Amniotic epithelial cell (primary cell): ENCODE measurements at regions not wholly inside any gene's neighbourhood (a gene's known extent, or its start where the extent isn't known, plus 50 kb on each side); places are given as distances from the start of the nearest gene placed in this dataset.
A peak's percentile ranks its signal among the peaks of the same experiment; 100 is the strongest.

ENCODE experiments used
- DNase-seq: peaks from one replicate; pipeline ENCODE4 v3.0.0-alpha.2; 2010; ENCODE audit warnings: low read depth

- no peak for DNase-seq
These were observed 91.7 kb upstream of the MAP3K4 start for GRCh38 chr6:160899671-160900430.

DNA sequence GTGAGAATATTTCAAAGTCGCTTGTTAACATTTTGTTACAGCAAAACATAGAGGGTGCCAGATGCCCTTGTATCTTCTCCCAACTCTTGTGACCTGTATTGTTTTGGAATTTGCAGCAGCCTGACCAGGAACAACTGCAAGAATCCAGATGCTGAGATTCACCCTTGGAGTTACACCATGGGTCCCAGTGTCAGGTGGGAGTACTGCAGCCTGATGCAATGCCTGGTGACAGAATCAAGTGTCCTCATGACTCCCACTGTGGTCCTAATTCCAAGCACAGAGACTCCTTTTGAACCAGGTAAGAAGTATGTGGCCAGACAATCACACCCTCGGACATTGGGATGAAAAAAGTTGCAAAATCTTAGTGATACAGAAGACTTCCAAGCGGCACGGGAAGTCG is 79.6 kb upstream of the MAP3K4 start:
- DNase-seq = no peak

DNA sequence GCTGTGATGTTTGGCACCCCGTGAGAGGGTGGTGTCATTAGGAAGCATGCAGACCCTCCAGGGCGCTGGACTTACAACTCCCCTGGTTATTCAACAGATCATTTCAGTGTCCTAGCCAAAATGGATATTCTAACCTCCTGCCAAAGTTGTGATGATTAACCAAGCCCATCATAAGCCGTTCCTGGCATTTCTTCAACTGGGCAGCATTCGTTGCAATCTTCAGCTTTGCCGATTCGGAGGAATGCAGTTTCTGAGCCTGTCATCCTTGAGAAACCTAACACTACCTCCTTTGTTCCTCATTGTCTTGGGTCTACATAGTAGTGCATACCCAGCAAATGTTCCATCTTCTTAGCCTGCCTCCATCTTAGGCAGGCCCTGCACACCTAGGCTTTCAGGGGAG is 79.2 kb upstream of the MAP3K4 start:
- DNase-seq = no peak

DNA sequence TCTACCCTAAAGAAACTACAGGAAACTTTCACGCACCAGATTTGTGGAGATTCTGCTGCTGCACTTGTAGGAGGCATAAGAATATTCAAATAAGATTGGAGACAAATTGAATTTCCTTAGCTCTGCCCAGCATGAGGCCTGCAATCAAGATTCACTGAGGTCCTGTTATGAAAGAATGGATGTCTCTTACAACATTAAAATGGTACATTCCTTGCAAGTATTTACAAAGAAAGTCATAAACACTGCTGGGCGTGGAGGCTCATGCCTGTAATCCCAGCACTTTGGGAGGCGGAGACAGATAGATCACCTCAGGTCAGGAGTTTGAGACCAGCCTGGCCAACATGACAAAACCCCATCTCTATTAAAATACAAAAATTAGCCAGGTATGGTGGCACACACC is 74.0 kb upstream of the MAP3K4 start:
- peak; percentile 67 for DNase-seq

DNA sequence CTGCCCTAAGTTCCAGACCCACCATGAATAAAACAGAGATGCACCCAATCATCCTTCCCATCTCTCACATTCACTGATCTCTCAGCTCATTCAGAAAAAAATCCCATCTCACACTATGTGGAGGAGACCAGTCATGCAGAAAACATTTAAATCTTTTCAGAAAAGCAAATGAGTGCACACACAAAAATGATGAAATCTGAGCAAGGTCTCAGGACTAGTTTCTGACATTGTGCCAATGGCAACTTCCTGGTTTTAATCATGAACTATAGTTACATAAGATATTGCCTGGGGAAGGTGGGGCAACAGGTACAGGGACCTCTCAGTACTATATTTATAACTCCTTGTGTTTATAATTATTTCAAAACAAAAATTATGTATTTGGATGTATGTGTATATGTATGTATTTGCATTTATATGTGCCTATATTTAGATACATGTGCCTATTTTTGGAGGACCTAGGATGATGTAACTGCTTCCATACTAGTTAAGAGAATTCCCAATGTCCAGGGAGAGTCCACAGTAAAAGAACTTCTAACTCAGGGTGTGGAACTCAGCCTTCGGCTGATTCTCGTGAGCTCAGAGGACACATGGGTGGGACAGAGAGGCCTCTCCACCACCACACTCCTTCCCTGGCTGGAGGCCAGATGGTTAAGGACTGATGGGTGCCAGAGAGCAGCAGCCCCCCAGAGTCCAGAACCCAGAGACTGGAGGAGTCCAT is 71.7 kb upstream of the MAP3K4 start:
- DNase-seq = peak; percentile 81

- DNase-seq = no peak
These were observed 70.5 kb upstream of the MAP3K4 start for GRCh38 chr6:160921095-160921494.

DNA sequence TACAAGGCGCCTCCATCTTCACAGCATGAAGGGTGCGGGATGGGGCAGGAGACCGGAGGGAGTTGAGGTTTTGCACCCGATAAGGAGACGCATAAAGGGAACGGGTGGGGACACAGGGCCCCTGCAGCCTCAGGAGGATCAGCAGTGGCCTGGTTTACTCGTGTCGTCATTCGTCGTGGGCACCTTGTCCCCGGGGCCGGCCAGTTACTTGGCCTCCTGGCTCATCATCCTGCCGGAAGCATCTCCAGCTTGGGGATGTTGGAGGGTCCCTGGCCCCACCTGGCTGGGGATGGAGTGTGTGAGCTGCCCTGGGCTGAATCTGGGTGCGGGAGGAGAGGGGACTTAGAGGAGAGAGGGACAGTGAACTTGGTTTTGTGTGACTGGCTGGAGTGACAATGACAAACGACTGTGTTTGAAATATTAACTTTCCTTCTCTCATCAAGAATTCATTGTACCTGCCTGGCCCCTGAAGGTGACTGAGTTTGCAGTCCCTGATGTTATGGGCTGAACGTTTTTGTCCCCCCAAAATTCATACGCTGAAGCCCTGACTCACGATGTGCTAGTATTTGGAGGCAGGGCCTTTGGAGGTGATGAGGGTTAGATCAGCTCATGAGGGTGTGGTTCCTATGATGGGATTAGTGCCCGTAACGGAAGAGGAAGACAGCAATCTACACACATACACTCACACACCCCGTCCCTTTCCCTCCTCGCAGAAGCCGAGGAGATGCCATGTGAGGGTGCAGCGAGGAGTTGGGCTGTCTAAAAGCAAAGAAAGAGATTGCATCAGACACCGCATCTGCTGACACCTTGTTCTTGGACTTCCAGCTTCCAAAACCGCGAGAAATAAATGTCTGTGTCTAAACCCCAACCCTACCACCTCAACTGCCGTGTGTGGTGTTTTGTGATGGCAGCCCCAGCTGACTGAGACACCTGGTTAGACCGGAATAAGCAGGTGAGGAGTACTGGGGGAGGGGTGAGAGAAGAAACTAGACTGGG is 65.0 kb upstream of the MAP3K4 start:
- no peak for DNase-seq

DNA sequence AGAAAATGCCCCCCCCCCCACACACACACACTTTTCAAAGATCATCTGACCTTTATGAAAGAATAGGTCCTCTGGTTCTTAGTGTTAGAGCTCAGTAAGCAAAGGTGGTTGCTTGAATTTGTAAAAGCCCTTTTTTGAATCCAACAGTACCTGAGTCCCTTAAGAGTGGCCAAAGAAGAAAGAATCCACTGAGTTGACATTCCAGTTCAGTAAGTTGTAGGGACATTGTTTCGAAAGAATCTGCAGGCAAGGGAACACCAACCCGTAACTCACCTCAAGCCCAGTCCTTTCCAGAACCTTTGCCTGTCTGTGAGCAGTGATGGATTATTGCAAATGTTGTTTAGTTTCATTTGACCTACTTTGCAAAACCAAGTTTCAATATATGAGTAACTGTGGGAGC is 64.2 kb upstream of the MAP3K4 start:
- DNase-seq = no peak

- no peak for DNase-seq
These were observed 62.2 kb upstream of the MAP3K4 start for GRCh38 chr6:160929361-160929760.

DNA sequence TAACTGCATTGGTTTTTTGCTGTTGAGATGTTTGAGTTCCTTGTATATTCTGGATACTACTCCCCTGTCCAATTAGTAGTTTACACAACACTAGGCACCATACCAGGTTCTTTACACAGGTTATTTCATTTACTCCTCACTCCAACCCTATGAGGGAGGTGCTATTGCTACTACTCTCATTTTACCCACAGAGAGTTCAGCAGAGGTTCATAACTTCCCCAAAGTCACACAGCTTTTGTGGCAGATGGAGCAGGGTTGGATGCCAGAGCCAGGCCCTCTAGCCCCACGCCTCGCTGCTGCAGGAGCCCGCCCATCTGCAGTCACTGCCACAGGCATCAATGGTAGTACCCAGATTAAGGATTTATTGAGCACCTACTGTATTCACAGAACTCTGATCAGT is 61.7 kb upstream of the MAP3K4 start:
- DNase-seq = no peak

DNA sequence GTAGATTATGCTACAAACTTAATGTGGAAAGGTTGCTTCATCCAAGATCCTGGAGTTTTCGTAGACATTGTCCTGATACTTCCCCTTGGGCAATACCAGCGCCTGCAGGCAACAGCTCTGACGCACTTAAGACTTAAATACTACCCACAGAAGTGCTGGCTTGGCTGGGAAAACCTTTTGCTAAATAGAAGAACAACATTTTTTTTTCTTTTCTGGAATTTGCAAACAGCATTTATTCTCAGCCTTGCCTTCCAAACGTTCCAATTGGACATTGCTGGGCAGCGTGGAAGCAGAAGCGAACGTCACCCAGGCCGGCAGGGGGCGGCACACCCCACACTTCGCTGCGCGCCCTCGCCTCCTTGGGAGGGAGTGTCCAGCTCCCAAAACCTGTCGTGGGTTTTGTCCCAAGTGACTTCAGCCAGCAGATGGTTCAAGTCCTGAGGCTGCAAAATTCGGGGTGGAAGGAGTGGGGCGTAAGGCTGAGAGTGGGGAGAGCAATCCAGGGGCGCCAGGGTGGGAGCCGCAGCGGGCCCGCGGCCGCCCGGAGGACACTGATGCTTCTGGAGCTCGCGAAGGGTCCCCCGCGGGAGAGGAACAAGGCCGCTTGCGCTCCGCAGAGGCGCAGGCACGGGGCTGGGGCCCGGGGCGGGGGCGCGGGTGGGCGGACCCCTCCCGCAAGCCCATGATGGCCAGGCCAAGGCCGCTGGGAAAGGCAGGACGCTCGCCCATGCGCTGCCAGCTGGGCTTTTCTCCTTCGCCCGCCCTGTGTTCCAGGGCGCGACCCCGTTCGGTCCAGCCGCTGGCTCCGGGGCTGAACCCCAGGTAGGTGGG is 60.8 kb upstream of the MAP3K4 start:
- peak; percentile 97 for DNase-seq

DNA sequence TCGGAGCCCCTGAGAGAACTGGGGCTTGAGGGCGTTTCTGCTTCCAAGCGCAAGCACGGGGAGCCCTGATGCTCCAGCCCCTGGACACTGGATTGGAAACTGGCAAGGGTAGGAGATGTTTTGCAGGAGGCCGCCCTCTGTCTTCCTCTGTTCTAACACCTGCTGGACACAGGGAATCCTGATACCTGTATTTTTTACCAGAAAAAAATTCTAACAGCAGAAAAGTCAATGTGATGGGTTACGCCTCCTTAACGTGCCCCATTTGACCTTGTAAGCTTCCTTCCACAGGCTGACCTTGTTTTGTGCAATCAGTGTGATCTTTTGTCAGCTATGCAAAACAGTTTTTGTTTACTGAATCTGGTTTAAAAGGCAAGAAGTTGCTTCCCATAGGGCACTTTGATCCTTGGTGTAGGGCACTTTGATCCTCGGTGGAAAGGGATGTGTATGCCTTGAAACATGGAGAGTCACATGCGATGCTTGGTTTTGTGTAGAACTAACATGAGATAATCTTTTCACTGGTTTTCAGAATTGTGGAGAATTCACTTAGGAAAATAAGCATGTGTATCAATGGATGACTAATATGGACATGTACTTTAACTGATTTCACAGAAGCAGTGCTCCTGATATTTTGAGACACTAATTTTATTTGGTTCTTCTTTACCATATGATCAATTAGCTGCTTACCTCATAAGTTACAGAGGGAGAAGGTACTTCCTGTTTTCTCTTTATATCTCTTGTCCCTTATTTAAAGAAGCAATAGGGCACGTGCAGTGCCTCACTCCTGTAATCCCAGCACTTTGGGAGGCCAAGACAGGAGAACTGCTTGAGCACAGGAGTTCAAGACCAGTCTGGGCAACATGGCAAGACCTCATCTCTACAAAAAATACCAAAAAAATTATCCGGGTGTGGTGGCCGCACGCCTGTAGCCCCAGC is 59.9 kb upstream of the MAP3K4 start:
- DNase-seq = peak; percentile 38

DNA sequence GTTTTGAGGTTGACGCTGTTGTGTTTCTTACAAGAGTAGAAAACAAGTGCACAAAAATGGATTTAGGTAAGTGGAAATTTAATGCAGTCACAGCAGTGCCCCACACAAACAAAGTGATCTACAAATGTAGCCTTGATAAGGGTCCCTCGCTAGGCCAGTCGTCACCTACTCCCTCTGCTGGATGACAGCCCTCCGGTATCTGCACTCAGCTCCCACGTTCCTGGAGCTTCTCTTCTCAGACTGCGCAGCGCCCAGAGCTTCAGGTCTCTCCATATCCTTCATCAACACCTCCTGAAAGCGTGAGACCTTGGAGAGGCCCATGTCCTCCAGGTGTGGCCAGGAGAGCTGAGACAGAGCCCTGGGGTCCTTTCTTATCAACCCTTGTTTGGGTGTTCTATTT is 58.3 kb upstream of the MAP3K4 start:
- DNase-seq = no peak

DNA sequence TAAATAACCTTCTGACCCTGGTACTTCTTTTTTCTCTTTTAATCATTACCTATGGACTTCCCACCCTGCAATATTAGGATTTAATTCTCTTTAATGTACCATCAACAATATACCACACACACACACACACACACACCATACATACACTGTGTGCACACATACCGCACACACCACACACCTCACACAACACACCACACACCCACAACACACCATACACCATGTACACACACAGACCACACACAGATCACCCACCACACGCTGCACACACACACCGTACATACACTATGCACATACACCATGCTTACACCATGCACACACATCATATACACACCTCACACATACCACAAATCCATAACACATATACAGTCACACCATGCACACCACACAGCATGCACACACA is 57.4 kb upstream of the MAP3K4 start:
- no peak for DNase-seq

GRCh38 chr6:160940197-160940596 is 51.4 kb upstream of the MAP3K4 start:
- DNase-seq = no peak
